Spleen (tissue), 11 donors: ENCODE measurements at regions not wholly inside any gene's neighbourhood (a gene's known extent, or its start where the extent isn't known, plus 50 kb on each side); places are given as distances from the start of the nearest gene placed in this dataset.
"Not testable (repeated sequence)": the region's sequence is repeated elsewhere in the genome, so short reads cannot be mapped to it uniquely, and the experiment has no call there.

Experiments
- DNase-seq: peaks from one replicate; pipeline ENCODE4 v3.0.0-alpha.2; 2020
- H3K27ac ChIP-seq, 8 donors: fragments of 200-600 bp; sonication (generic) in 7 of 8; 1 replicate in 4 of 8; 2 replicates in 4 of 8; pipeline versions ENCODE4 v1.5.0 to v1.8.0; 2016 to 2021; ENCODE audit warnings: inconsistent platforms in 4 of 8, mild to moderate bottlenecking in 4 of 8, moderate library complexity in 1 of 8
- H3K27me3 ChIP-seq, 7 donors: fragments of 200-600 bp; sonication (generic) in 6 of 7; replicated peaks in 1 of 7; 1 replicate in 4 of 7; 2 replicates in 3 of 7; pipeline versions ENCODE4 v1.5.0 to v1.8.0; 2016 to 2021; ENCODE audit warnings: inconsistent platforms in 3 of 7, mild to moderate bottlenecking in 1 of 7
- H3K36me3 ChIP-seq, 6 donors: fragments of 200-600 bp; sonication (generic) in 5 of 6; 1 replicate in 4 of 6; 2 replicates in 2 of 6; pipeline versions ENCODE4 v1.5.0 to v1.8.0; 2016 to 2021; ENCODE audit warnings: inconsistent platforms in 2 of 6
- H3K4me1 ChIP-seq, 6 donors: fragments of 200-600 bp; sonication (generic) in 5 of 6; 1 replicate in 3 of 6; 2 replicates in 3 of 6; pipeline versions ENCODE4 v1.5.0 to v1.8.0; 2016 to 2021; ENCODE audit warnings: inconsistent platforms in 3 of 6
- H3K4me3 ChIP-seq, 8 donors: fragments of 200-600 bp; sonication (generic) in 7 of 8; 1 replicate in 4 of 8; 2 replicates in 4 of 8; pipeline versions ENCODE4 v1.5.0 to v1.8.0; 2016 to 2021; ENCODE audit warnings: inconsistent platforms in 4 of 8, mild to moderate bottlenecking in 4 of 8, moderate library complexity in 2 of 8
- H3K9me3 ChIP-seq, 8 donors: fragments of 200-600 bp; sonication (generic) in 7 of 8; 1 replicate in 4 of 8; 2 replicates in 4 of 8; pipeline versions ENCODE4 v1.5.0 to v1.8.0; 2016 to 2021; ENCODE audit warnings: inconsistent platforms in 4 of 8
- POLR2A ChIP-seq, 3 donors: fragments of 450-650 bp; IDR thresholded peaks; one replicate each; pipeline ENCODE4 v1.5.1; 2017; ENCODE audit warnings: antibody characterized with exemption in 3 of 3, mild to moderate bottlenecking in 1 of 3
- POLR2AphosphoS5 ChIP-seq, 3 donors: sonication (generic); formaldehyde crosslinking; IDR thresholded peaks; one replicate each; pipeline ENCODE4 v1.5.1; 2017; ENCODE audit warnings: antibody characterized with exemption in 3 of 3
- WGBS, 5 donors: extraction: QIAGEN DNeasy Blood & Tissue Kit in 3 of 5; methylation state at CpG; one replicate each; pipeline versions ENCODE4 v1.1.5 to v1.1.7; 2013 to 2018; 5-methylcytosine and 5-hydroxymethylcytosine counted together
- intact Hi-C: fragments of 100-400 bp; cut with DNase I; formaldehyde crosslinking; loops from one replicate; pipeline ENCODE4 v1.15.0; 2023; ENCODE audit warnings: low total_unique reads
- TF ChIP-seq, protein P1 (sequence below), 11 experiments: fragments of 200-600 bp in 7 of 11; fragments of 450-650 bp in 4 of 11; sonication (generic) in 4 of 11; IDR thresholded peaks in 8 of 11; conservative IDR thresholded peaks in 3 of 11; 1 replicate in 7 of 11; 2 replicates in 4 of 11; pipeline versions ENCODE4 v1.4.0 to v1.8.0; 2016 to 2021; ENCODE audit warnings: antibody characterized with exemption in 11 of 11, inconsistent platforms in 4 of 11, mild to moderate bottlenecking in 1 of 11
- donor health status: healthy with polysubstance abuse.
- donor health status: DM: no; HTN: no; CAD: no; lungs with moderate emphysema.
- donor health status: DM: no; HTN: no; CAD: no.
- donor health status: Bipolar disorder and iron deficiency.
- donor health status: healthy.
- donor health status: DM: no; HTN: no; CAD: no.
- donor health status: DM: yes; HTN: yes; CAD: no.

DNA sequence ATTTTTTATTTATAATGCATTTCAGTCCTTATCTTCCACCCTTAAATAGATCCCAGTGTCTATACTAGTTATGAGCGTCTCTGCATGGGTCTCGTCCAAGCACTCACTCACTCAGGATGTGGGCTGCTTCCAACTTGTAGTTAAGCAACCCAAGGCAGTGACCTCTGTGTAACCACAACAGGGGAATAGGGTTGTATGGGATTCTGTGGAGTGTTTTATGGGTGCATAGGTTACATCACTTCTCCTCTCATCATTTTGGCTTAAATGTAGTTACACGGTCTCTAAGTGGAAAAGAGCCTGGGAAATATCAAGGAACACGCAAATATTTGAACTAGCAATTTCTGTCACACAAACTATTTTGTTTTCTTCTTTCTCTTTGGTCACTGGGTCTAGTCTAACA is 931.0 kb downstream of the STIM2 start:
- intact Hi-C loops = no loop called here
- Histone ChIP-seq H3K27ac (no peak overlapping the region), H3K36me3 (no peaks in the 10 kb centered on the region), H3K27me3 (no peaks in the 10 kb centered on the region), H3K4me1 (no peaks in the 10 kb centered on the region), H3K4me3 (no peak overlapping the region), H3K9me3 (no peaks in the 10 kb centered on the region)
- WGBS, 5 donors = 55 to 72% (median 70%) methylated on average over 4 of the region's 4 CpGs
- TF ChIP-seq POLR2AphosphoS5 (IDR thresholded peaks at IDR 0.05) (no peak), POLR2A (IDR thresholded peaks at IDR 0.05) (no peak)
- TF ChIP-seq, protein P1, sequence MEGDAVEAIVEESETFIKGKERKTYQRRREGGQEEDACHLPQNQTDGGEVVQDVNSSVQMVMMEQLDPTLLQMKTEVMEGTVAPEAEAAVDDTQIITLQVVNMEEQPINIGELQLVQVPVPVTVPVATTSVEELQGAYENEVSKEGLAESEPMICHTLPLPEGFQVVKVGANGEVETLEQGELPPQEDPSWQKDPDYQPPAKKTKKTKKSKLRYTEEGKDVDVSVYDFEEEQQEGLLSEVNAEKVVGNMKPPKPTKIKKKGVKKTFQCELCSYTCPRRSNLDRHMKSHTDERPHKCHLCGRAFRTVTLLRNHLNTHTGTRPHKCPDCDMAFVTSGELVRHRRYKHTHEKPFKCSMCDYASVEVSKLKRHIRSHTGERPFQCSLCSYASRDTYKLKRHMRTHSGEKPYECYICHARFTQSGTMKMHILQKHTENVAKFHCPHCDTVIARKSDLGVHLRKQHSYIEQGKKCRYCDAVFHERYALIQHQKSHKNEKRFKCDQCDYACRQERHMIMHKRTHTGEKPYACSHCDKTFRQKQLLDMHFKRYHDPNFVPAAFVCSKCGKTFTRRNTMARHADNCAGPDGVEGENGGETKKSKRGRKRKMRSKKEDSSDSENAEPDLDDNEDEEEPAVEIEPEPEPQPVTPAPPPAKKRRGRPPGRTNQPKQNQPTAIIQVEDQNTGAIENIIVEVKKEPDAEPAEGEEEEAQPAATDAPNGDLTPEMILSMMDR (IDR thresholded peaks at IDR 0.05 in 8 of 11, conservative IDR thresholded peaks at IDR 0.05 in 3 of 11) = no peak
- no peak for DNase-seq

DNA sequence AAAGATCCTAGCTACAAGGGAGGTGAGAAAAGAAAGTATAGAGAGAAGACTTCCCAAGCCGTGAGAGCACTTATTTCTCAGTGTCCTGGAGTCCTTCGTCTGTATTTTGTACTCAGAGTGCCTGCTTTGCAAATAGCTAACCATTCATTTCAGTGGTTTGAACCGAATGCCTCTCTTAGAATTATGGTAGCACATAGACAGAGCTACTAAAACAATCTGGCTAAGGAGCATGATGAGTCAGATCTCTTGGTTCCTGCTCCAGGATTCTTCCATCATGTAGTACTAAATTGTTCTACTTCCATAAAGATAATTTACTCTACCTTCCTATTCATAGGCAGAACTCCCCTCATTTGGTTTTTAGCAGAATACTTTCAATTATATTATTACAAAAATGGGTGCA is 946.6 kb downstream of the STIM2 start:
- WGBS, 5 donors = 57 to 70% (median 62%) methylated on average over 3 of the region's 3 CpGs

DNA sequence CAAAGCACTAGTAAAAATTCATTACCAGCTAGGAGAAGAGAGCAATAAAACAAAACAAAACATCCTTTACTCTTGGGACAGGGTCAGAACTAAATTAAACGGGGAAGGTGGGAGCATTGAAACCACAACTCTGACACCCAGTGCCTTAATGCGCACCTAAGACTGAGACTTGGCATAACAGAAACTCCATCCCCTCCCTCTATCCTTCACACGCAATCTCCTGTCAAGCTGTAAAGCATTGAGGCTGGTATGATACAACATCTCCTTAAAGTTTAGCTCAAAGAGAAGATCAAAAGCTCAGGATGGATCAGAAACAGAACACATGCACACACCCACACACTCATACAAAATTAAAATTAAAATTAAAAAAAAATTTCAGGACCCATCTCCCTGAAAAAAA is 951.3 kb downstream of the STIM2 start:
- no peak overlapping the region for H3K27ac ChIP-seq
- TF ChIP-seq POLR2A (IDR thresholded peaks at IDR 0.05) = no peak
- TF ChIP-seq POLR2AphosphoS5 (IDR thresholded peaks at IDR 0.05) = no peak
- TF ChIP-seq, protein P1 (IDR thresholded peaks at IDR 0.05 in 8 of 11, conservative IDR thresholded peaks at IDR 0.05 in 3 of 11) = no peak
- no peak for DNase-seq
- H3K27me3 ChIP-seq = no peaks in the 10 kb centered on the region
- peaks cover 0 to under 1% (median 0%) of the 10 kb centered on the region in 8 donors for H3K9me3 ChIP-seq
- no peaks in the 10 kb centered on the region for H3K4me1 ChIP-seq
- no peak overlapping the region for H3K4me3 ChIP-seq
- intact Hi-C loops = no loop called here
- H3K36me3 ChIP-seq = no peaks in the 10 kb centered on the region
- 79 to 90% (median 84%) methylated on average over 3 of the region's 3 CpGs for WGBS, 5 donors

More for the DNA sequence above, 946.6 kb downstream of the STIM2 start:
- Histone ChIP-seq H3K36me3 (no peaks in the 10 kb centered on the region), H3K27me3 (no peaks in the 10 kb centered on the region), H3K9me3 (no peaks in the 10 kb centered on the region), H3K27ac (no peak overlapping the region), H3K4me1 (no peaks in the 10 kb centered on the region), H3K4me3 (no peak overlapping the region)
- intact Hi-C loops = no loop called here
- DNase-seq = no peak
- no peak for TF ChIP-seq POLR2A (IDR thresholded peaks at IDR 0.05)
- TF ChIP-seq, protein P1 (IDR thresholded peaks at IDR 0.05 in 8 of 11, conservative IDR thresholded peaks at IDR 0.05 in 3 of 11) = no peak
- TF ChIP-seq POLR2AphosphoS5 (IDR thresholded peaks at IDR 0.05) = no peak

DNA sequence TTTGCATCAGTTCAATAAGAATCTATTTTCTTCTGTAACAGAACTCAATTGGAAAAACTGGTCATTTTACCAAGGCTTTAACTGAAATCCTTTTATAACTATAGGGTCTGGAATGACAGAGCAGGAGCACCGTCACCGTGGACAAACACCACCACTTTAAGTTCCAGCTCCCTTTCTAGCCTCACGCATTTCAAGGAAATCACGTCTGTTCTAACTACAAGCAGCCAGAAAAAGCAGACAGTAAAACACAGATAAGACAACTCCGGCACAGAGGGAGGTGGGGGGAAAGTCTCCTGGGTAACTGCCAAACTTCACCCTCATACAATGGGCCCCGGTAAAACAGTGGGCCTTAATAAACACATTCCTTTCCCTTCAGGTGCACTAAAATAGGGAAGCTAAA is 952.6 kb downstream of the STIM2 start:
- H3K27ac ChIP-seq, H3K4me1 ChIP-seq, intact Hi-C loops, DNase-seq, H3K36me3 ChIP-seq, H3K4me3 ChIP-seq, H3K27me3 ChIP-seq: not testable (repeated sequence)
- WGBS, 5 donors = 38 to 60% (median 47%) methylated on average over 6 of the region's 6 CpGs
- H3K9me3 ChIP-seq = peaks cover 0 to 11% (median 0%) of the 10 kb centered on the region in 8 donors

DNA sequence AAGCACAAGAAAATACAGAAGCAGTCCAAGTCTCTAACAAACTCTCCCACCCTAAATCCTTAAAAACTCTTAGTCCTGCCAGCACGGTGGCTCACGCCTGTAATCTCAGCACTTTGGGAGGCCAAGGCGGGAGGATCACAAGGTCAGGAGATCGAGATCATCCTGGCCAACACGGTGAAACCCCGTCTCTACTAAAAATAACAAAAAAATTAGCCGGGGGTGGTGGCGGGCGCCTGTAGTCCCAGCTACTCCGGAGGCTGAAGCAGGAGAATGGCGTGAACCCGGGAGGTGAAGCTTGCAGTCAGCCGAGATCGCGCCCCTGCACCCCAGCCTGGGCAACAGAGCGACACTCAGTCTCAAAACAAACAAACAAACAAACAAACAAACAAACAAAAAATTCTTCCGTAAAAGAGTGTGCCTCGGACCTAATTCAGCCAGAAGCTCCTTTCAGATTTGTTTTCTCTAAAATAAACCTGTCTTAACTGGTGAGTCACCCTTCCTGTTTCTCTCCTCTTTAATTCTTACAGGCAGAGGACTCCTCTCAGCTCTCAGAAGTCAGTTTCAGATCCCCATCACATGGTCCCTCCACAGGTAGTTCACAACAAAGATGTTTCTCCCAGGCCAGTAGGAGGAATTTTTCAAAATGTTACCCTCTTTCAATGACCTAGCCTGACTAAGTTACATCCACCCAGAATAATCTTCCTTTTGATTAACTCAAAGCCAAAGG is 953.2 kb downstream of the STIM2 start:
- H3K27me3 ChIP-seq, H3K4me3 ChIP-seq, H3K36me3 ChIP-seq, H3K27ac ChIP-seq, DNase-seq, intact Hi-C loops, H3K4me1 ChIP-seq: not testable (repeated sequence)
- H3K9me3 ChIP-seq = peaks cover 0 to 11% (median 0%) of the 10 kb centered on the region in 8 donors
- 83 to 92% (median 88%) methylated on average over 18 of the region's 18 CpGs for WGBS, 5 donors
